CD14-positive monocyte (primary cell): ENCODE measurements at regions not wholly inside any gene's neighbourhood (a gene's known extent, or its start where the extent isn't known, plus 50 kb on each side); places are given as distances from the start of the nearest gene placed in this dataset.

Experiments
- DNase-seq, 3 donors: peaks; one replicate each; pipeline ENCODE4 v3.0.0-alpha.2; 2011 to 2022
- H2AFZ ChIP-seq: 2 replicates; pipeline ENCODE4 v1.6.0; 2012; ENCODE audit warnings: mild to moderate bottlenecking, low read depth, low read length, inconsistent platforms; ENCODE audit not compliant: insufficient read depth, poor library complexity, severe bottlenecking
- H3K27ac ChIP-seq, 2 donors: 1 replicate in 1 of 2; 2 replicates in 1 of 2; pipeline ENCODE4 v1.5.1; 2012 to 2013; ENCODE audit warnings: low read length in 2 of 2, control low read depth in 1 of 2, inconsistent platforms in 1 of 2, low read depth in 1 of 2, mild to moderate bottlenecking in 1 of 2
- H3K27me3 ChIP-seq, 2 donors: one replicate each; pipeline versions ENCODE4 v1.6.0 to v1.6.1; 2011 to 2013; ENCODE audit warnings: low read length in 2 of 2; ENCODE audit not compliant: control insufficient read depth in 2 of 2, insufficient read depth in 2 of 2
- H3K36me3 ChIP-seq, 2 donors: replicated peaks in 1 of 2; 1 replicate in 1 of 2; 2 replicates in 1 of 2; pipeline versions ENCODE4 v1.5.1 to v1.6.1; 2012 to 2013; ENCODE audit warnings: low read length in 2 of 2, control low read depth in 1 of 2, inconsistent platforms in 1 of 2, mild to moderate bottlenecking in 1 of 2; ENCODE audit not compliant: insufficient read depth in 2 of 2, control insufficient read depth in 1 of 2
- H3K4me1 ChIP-seq, 2 donors: 1 replicate in 1 of 2; 2 replicates in 1 of 2; pipeline versions ENCODE4 v1.5.1 to v1.6.1; 2012 to 2013; ENCODE audit warnings: low read length in 2 of 2, control low read depth in 1 of 2, inconsistent platforms in 1 of 2, mild to moderate bottlenecking in 1 of 2, moderate library complexity in 1 of 2; ENCODE audit not compliant: insufficient read depth in 2 of 2, control insufficient read depth in 1 of 2
- H3K4me2 ChIP-seq: replicated peaks from 2 replicates; pipeline ENCODE3; 2012; ENCODE audit warnings: low read length, moderate library complexity, mild to moderate bottlenecking; ENCODE audit not compliant: poor library complexity, severe bottlenecking; ENCODE audit errors: extremely low read depth
- H3K4me3 ChIP-seq, 3 experiments: fragments of 200-600 bp in 1 of 3; sonication (generic) in 1 of 3; replicated peaks in 1 of 3; 1 replicate in 2 of 3; 2 replicates in 1 of 3; pipeline ENCODE4 v1.5.1; 2011 to 2013; ENCODE audit warnings: low read length in 3 of 3, mild to moderate bottlenecking in 3 of 3, control low read depth in 2 of 3, low read depth in 2 of 3, inconsistent platforms in 1 of 3, moderate library complexity in 1 of 3
- H3K79me2 ChIP-seq: 2 replicates; pipeline ENCODE4 v1.6.0; 2012; ENCODE audit warnings: mild to moderate bottlenecking, control low read depth, inconsistent platforms, low read length, moderate library complexity; ENCODE audit not compliant: insufficient read depth
- H3K9ac ChIP-seq: 2 replicates; pipeline ENCODE4 v1.6.0; 2017; ENCODE audit warnings: low read length, mild to moderate bottlenecking; ENCODE audit not compliant: insufficient read depth, poor library complexity, severe bottlenecking
- H3K9me3 ChIP-seq, 2 donors: replicated peaks in 1 of 2; 1 replicate in 1 of 2; 2 replicates in 1 of 2; pipeline versions ENCODE4 v1.5.1 to v1.6.1; 2012 to 2013; ENCODE audit warnings: low read length in 2 of 2, control low read depth in 1 of 2; ENCODE audit not compliant: control insufficient read depth in 1 of 2, insufficient read depth in 1 of 2
- H4K20me1 ChIP-seq: 2 replicates; pipeline ENCODE4 v1.6.0; 2012; ENCODE audit warnings: mild to moderate bottlenecking, low read length, control low read depth, moderate library complexity; ENCODE audit not compliant: insufficient read depth
- H3K27ac Mint-ChIP-seq, 7 donors: one replicate each; pipeline ENCODE4 v1.8.0; 2020; ENCODE audit warnings: mild to moderate bottlenecking in 7 of 7, mixed read lengths in 7 of 7, moderate library complexity in 6 of 7, inconsistent platforms in 2 of 7
- H3K27me3 Mint-ChIP-seq, 3 donors: one replicate each; pipeline ENCODE4 v1.8.0; 2021 to 2022; ENCODE audit warnings: low read depth in 3 of 3, mild to moderate bottlenecking in 3 of 3, mixed read lengths in 3 of 3, moderate library complexity in 3 of 3, inconsistent platforms in 1 of 3
- H3K36me3 Mint-ChIP-seq, 2 donors: one replicate each; pipeline ENCODE4 v1.8.0; 2020; ENCODE audit warnings: mixed read lengths in 2 of 2, inconsistent platforms in 1 of 2, mild to moderate bottlenecking in 1 of 2
- H3K4me1 Mint-ChIP-seq: one replicate; pipeline ENCODE4 v1.8.0; 2020; ENCODE audit warnings: mild to moderate bottlenecking, mixed read lengths
- H3K4me3 Mint-ChIP-seq, 2 donors: one replicate each; pipeline ENCODE4 v1.8.0; 2020; ENCODE audit warnings: mild to moderate bottlenecking in 2 of 2, mixed read lengths in 2 of 2, moderate library complexity in 1 of 2
- H3K9me3 Mint-ChIP-seq, 7 donors: one replicate each; pipeline ENCODE4 v1.8.0; 2020 to 2022; ENCODE audit warnings: mixed read lengths in 7 of 7, mild to moderate bottlenecking in 6 of 7, moderate library complexity in 6 of 7, inconsistent platforms in 2 of 7
- WGBS: methylation state at CpG from one replicate; pipeline ENCODE4 v1.1.5; 2013; ENCODE audit warnings: missing lambda C conversion rate; ENCODE audit not compliant: insufficient coverage; 5-methylcytosine and 5-hydroxymethylcytosine counted together
- intact Hi-C, 2 donors: fragments of 100-400 bp; cut with micrococcal nuclease; formaldehyde crosslinking; loops; one replicate each; pipeline versions ENCODE4 v1.15.0 to v1.15.1; 2023
- TF ChIP-seq, protein P1 (sequence below): fragments of 200-600 bp; IDR thresholded peaks from one replicate; pipeline ENCODE4 v1.8.0; 2022; ENCODE audit warnings: antibody characterized with exemption, mild to moderate bottlenecking

DNA sequence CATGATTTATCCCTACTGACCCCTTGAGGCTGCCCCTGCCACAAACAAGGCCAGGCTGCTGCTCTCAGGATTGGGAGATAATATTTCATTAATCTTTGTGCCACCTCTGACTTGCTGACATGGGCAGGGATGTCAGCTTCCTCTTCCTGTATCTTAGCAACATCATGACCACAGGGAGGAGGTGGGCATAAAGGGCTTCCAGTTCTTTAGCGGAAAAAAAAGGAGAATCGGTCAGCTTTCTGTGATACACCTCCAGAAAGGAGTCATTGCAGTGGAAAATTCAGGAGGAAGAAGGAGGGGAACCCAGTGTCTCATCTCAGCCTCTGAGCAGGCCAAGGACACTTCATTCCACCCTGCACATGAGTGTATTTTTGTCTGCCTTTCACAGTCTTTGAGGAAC lies 206.8 kb upstream of the SDK2 start:
- no CpG with 5 or more reads among the region's 2 CpGs for WGBS
- Histone ChIP-seq H3K4me2 (no peak overlapping the region), H3K79me2 (no peaks in the 10 kb centered on the region), H3K4me1 (peaks cover 0 to 7% of the 10 kb centered on the region in 2 donors), H3K9me3 (peaks cover 0 to 13% of the 10 kb centered on the region in 2 donors), H3K27me3 (no peaks in the 10 kb centered on the region), H3K9ac (no peak overlapping the region), H2AFZ (no peak overlapping the region), H3K27ac (no peak overlapping the region), H3K4me3 (no peak overlapping the region), H3K36me3 (no peaks in the 10 kb centered on the region), H4K20me1 (no peaks in the 10 kb centered on the region)
- intact Hi-C loops, result no loop called here
- peaks cover 9% of the 10 kb centered on the region for H3K4me1 Mint-ChIP-seq
- peak overlapping the region in 1 of 2 donors; percentile 20 for H3K4me3 Mint-ChIP-seq
- H3K27ac Mint-ChIP-seq, result peak overlapping the region in 1 of 7 donors; percentile 17
- H3K27me3 Mint-ChIP-seq, result peaks cover 2 to 11% (median 3%) of the 10 kb centered on the region in 3 donors
- peak in 2 of 3 donors; percentile 9 to 27 for DNase-seq
- no peaks in the 10 kb centered on the region for H3K36me3 Mint-ChIP-seq
- peaks cover 0 to 22% (median 11%) of the 10 kb centered on the region in 7 donors for H3K9me3 Mint-ChIP-seq
- TF ChIP-seq, protein P1, sequence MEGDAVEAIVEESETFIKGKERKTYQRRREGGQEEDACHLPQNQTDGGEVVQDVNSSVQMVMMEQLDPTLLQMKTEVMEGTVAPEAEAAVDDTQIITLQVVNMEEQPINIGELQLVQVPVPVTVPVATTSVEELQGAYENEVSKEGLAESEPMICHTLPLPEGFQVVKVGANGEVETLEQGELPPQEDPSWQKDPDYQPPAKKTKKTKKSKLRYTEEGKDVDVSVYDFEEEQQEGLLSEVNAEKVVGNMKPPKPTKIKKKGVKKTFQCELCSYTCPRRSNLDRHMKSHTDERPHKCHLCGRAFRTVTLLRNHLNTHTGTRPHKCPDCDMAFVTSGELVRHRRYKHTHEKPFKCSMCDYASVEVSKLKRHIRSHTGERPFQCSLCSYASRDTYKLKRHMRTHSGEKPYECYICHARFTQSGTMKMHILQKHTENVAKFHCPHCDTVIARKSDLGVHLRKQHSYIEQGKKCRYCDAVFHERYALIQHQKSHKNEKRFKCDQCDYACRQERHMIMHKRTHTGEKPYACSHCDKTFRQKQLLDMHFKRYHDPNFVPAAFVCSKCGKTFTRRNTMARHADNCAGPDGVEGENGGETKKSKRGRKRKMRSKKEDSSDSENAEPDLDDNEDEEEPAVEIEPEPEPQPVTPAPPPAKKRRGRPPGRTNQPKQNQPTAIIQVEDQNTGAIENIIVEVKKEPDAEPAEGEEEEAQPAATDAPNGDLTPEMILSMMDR, result no peak

DNA sequence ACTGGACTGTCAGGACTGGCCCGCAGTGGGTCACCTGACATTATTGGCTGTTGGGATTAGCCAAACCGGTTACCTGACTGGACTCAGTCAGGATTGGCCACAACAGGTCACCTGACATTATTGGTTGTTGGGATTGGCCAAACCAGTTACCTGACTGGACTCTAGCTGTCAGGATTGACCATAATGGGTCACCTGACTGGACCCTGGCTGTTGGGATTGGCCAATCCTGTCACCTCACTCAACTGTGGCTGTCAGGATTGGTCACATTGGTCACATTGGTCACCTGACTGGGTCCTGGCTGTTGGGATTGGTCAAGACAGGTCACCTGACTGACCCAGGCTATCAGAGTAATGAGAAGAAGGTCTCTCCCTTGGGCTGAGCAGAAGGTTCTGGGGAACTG lies 207.7 kb upstream of the SDK2 start:
- no peak overlapping the region for H3K4me2 ChIP-seq
- Mint-ChIP-seq H3K36me3 (no peaks in the 10 kb centered on the region), H3K27me3 (peaks cover 2 to 11% (median 2%) of the 10 kb centered on the region in 3 donors), H3K4me1 (peaks cover 9% of the 10 kb centered on the region), H3K27ac (no peak overlapping the region), H3K4me3 (no peak overlapping the region), H3K9me3 (peaks cover 0 to 22% (median 11%) of the 10 kb centered on the region in 7 donors)
- TF ChIP-seq, protein P1, result no peak
- no peak overlapping the region for H3K9ac ChIP-seq
- no peak for DNase-seq
- H3K27ac ChIP-seq, result no peak overlapping the region
- 100% methylated on average over 2 of the region's 2 CpGs for WGBS
- H3K4me1 ChIP-seq, result peaks cover 0 to 7% of the 10 kb centered on the region in 2 donors
- H2AFZ ChIP-seq, result no peak overlapping the region
- H3K9me3 ChIP-seq, result peaks cover 0 to 13% of the 10 kb centered on the region in 2 donors
- H3K4me3 ChIP-seq, result no peak overlapping the region
- H3K36me3 ChIP-seq, result no peaks in the 10 kb centered on the region
- intact Hi-C loops, result no loop called here
- H4K20me1 ChIP-seq, result no peaks in the 10 kb centered on the region
- no peaks in the 10 kb centered on the region for H3K79me2 ChIP-seq
- H3K27me3 ChIP-seq, result no peaks in the 10 kb centered on the region
